ENCODE measurements at regions not wholly inside any gene's neighbourhood (a gene's known extent, or its start where the extent isn't known, plus 50 kb on each side); places are given as distances from the start of the nearest gene placed in this dataset.
"Not testable (repeated sequence)": the region's sequence is repeated elsewhere in the genome, so short reads cannot be mapped to it uniquely, and the experiment has no call there.

DNA sequence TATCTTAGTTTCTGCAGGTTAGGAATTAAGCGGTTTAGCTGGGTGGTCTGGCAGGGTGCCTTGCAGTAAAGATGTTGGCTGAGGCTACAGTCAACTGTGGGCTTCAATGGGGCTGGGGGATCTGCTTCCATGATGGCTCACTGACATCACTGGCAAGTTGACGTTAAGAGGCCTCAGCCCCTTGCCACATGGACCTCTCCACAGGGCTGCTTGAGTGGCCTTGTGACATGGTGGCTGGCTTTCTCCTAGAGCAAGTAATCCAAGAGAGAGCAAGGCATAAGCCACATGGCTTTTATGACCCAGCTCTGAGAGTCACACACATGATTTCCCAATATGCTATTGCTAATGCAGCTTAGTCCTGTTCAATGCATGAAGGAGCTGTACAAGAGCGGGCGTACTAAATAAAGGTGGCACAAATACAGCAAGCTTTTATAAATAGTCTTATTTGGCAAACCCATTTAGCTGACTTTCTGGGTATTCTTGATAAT lies 109.1 kb downstream of the SEPTIN7 start:
- no peak for DNase-seq (ENCODE audit: low read depth in 2 of 2)

DNA sequence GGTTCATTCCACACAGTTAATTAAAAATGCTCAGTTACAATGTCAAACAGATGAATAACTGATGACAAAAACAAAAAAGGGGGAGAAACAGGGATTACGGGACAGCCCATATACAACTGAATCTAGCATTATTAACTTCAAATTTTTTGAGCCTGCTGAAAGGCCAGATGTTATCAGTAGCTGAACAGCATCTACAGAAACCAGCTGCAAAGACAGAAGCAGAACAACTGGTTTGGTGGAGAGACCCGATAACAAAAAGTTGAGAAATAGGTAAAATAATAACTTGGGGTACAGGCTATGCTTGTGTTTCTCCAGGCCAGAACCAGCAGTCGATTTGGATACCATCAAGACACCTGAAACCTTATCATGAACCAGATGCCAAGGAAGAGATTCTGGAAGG lies 109.8 kb downstream of the SEPTIN7 start:
- DNase-seq (ENCODE audit: low read depth in 2 of 2), result not testable (repeated sequence)

DNA sequence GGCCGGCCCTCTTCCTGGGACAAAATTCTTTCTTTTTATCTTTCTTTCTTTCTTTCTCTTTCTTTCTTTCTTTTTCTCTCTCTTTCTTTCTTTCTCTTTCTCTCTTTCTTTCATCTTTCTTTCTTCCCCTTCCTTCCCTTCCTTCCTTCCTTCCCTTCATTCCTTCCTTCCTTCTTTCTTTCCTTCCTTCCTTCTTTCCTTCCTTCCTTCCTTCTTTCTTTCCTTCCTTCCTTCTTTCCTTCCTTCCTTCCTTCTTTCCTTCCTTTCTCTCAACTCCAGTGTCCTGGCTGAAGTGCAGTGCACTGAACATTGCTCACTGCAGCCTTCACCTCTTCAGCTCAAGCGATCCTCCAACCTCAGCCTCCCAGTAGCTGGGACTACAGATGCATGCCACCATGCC lies 112.5 kb downstream of the SEPTIN7 start:
- DNase-seq (ENCODE audit: low read depth in 2 of 2), result not testable (repeated sequence)

DNA sequence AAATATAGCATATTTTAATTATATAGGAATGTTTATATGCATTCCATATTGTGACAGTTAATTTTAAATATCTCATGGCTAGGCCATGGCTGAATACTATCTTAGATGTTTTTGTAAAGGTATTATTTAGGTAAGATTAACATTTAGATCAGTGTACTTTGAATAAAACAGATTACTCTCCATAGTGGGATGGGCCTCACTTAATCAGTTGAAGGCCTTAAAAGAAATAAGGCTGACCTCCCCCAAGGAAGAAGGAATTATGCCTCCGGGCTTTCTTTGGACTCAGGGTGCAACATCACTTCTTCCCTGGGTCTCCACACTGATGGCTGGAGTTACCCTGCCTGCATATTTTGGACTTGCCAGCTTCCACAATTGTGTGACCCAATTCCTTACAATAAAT lies 113.4 kb downstream of the SEPTIN7 start:
- not testable (repeated sequence) for DNase-seq (ENCODE audit: low read depth in 2 of 2)

DNA sequence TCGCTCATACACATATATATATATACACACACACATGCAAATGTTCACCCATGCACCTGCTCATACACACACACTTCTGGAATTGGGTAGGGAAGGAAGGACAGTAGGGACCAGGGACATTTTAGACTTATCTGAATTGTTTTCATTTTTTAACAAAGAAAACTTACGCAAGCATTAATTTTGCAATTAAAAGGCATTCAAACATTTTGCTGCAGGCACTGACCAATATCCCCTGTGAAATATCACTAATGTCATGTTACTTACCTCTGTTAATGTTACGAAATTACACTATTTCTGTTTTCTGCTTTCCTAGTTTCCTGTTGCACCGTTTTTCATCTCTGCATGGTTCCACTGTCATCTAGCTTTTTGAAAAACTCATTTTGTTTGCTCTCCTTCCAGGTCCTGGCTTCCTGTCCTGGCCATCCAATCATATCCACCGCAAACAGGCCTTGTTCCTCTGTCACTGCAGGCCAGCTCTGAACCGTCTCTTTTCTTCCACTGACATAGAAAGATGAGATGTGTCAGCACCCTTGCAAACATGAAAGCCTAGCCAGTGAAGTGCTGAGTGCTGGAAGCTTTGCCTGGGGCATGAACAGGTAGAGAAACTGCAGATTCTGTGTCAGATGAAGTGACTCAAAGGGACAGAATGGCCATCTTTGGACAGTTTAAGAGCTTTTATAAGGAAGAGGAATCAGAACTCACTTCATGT lies 114.5 kb downstream of the SEPTIN7 start:
- not testable (repeated sequence) for DNase-seq (ENCODE audit: low read depth in 2 of 2)

DNA sequence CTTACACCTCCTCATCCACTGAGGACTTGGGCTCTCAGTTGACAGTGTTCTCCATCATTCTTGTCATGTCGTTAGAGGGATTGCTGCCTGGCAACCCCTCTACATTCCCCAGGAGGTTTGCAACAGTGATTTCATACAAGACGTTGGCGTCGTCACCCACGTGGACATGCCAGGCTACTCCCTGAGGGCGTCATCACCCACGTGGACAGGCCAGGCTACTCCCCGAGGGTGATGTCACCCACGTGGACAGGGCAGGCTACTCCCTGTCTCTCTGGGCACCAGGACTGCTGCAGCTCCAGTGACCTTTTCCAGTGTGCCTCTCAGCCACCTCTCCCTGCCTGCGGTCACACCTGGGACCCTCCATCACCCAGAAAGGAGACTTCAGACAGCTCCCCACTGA lies 117.4 kb downstream of the SEPTIN7 start:
- not testable (repeated sequence) for DNase-seq (ENCODE audit: low read depth in 2 of 2)

DNA sequence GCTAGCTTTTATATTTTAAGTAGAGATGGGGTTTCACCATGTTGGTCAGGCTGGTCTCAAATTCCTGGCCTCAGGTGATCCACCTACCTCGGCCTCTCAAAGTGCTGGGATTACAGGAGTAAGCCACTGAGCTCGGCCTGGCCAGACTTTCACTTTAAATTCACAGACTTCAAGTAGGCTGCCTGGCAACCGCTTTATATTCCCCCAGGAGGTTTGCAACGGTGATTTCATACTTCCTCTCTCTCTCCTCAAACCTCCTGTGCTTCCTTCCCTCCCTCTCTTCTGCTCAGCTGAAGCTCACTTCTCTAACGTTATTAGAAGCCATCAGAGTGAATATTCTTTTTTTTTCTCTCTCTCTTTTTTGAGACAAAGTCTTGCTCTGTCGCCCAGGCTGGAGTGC lies 118.8 kb downstream of the SEPTIN7 start:
- peak in 1 of 2 experiments; percentile 8 for DNase-seq (ENCODE audit: low read depth in 2 of 2)

DNA sequence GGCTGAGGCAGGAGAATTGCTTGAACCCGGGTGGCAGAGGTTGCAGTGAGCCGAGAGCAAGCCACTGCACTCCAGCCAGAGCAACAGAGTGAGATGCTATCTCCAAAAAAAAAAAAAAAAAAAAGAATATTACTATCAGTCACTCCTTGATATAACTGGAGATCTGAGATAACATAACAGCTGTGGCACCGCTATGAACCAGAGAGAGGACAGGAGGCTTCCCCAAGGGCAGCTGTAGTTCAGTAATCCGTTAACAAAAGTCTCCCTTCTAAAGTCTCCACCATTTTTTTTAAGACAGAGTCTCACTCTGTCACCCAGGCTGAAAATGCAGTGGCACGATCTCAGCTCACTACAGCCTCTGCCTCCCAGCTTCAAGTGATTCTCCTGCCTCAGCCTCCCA lies 120.5 kb downstream of the SEPTIN7 start:
- not testable (repeated sequence) for DNase-seq (ENCODE audit: low read depth in 2 of 2)

DNA sequence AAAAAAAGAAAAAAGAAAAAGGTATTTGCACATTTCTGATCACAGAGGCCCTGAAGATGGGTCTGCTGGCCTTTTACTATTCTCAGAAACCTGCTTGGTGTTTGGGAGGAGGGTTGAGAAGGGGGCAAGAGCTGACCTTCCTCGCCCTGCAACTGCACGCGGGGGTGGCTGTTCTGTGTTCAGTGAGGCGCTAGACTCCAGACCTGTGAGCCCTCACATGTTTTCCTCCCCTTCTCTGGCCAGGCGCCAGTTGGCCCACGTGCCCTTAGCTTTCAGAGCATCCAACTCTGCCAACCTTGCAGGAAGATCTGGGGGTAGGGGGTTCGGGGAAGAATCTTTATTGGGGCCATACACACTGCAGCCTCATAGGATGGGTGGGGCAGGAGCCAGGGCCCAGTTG lies 123.8 kb downstream of the SEPTIN7 start:
- DNase-seq (ENCODE audit: low read depth in 2 of 2), result not testable (repeated sequence)

DNA sequence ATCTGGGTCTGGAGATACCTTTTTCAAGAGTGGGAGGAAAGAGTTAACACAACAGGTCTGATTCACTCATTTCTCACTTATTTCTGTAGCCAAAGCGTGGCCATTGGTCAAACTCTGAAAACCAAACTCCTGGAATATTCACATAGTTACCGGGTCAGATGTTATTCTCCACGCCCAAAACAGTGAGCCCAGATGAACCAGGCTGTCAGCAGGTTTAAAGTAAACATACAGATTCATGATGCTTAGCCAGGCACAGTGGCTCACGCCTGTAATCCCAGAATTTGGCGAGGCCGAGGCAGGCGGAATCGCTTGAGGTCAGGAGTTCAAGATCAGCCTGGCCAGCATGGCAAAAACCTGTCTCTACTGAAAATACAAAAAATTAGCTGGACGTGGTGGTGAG lies 126.1 kb downstream of the SEPTIN7 start:
- not testable (repeated sequence) for DNase-seq (ENCODE audit: low read depth in 2 of 2)

DNA sequence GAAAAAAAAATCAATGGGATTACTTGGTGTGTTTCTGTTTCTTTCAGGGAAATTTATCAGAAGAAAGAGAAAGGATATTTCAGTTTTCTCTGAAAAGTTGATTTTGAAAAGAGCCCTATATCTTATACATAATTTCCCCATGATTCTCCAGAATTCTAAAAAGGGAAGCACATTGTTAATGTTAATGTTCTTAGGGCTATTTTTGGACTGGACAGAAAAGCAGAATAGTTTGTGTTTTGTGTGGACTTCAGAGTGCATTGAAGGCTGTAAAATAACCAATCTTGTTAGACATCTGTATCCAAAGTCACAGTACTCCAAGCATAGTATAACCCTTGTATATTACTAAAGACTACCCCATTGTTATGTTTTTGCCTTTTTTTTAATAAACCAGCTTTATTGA lies 130.3 kb downstream of the SEPTIN7 start:
- DNase-seq (ENCODE audit: low read depth in 2 of 2), result not testable (repeated sequence)

DNA sequence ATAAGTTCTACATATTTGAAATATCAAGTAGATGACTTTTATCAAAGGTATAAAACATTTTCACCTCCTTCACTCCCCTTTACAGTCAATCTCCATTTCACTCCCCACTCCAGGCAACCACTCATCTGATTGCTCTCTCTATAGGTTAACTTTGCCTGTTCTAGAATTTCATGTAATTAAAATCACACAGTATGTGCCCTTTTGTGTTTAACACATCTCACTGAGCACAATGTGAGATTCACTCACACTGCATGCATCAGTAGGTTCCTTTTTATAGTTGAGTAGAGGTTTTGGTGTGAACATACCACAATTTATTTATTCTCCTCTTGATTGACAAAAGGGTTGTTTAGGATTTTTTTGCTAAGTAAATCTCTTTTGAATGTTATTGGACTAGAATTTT lies 130.7 kb downstream of the SEPTIN7 start:
- DNase-seq (ENCODE audit: low read depth in 2 of 2), result not testable (repeated sequence)

DNA sequence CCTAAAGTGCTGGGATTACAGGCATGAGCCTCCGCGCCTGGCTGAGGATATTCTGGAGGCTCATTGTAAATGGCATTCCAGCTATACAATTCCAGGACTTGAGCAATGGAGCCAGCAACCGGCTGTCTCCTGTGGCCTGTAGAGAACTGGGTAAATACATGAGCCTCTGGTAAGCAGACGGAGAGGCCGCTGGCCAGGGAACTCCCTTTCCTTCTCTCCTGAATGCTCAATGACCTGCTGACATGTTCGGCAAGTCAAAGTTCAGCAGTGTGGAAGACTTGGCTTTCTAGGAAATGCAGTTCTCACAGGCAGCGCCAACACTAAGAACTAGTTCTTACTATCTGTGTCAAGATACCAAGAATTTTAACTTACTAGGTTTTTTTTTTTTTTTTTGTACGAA lies 139.8 kb downstream of the SEPTIN7 start:
- not testable (repeated sequence) for DNase-seq (ENCODE audit: low read depth in 2 of 2)

DNA sequence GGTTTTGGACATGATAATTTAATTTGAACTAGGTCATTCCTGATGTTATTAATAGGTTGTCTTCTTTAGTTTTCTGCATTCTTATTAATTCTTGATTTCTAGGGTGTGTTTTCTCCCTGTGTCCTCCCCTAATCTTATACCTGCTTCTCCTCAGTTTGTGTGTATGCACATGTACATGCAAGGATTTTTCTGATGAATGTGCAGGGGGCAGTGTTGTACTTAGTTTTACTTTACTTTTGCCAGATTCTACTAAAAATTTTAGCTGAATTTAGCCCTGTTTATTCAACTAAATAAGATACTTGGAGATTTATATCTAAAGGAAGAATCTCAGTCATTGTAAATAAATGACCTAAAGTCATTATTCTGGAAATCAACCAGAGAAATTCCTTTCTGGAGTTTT lies 144.8 kb downstream of the SEPTIN7 start:
- DNase-seq (ENCODE audit: low read depth in 2 of 2), result not testable (repeated sequence)

DNA sequence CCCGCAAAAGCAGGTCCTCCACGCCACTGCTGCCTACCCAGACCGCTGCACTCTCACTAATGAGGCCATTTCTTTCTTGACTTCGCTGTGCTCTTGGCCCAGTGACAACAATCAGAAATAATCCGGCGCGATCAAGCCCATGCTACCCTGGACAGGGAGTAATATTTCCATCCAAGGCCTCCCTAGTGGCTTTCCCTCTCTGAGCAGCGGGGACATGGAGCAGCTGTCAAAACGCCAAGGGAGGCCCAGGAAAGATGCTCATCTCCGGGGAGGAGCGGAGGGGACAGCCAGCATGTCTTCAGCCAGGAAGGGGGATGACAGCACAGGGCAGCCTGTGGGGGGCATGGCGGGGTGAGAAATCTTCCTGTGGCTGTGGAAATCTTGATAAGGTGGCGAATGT lies 154.9 kb downstream of the SEPTIN7 start:
- not testable (repeated sequence) for DNase-seq (ENCODE audit: low read depth in 2 of 2)

DNA sequence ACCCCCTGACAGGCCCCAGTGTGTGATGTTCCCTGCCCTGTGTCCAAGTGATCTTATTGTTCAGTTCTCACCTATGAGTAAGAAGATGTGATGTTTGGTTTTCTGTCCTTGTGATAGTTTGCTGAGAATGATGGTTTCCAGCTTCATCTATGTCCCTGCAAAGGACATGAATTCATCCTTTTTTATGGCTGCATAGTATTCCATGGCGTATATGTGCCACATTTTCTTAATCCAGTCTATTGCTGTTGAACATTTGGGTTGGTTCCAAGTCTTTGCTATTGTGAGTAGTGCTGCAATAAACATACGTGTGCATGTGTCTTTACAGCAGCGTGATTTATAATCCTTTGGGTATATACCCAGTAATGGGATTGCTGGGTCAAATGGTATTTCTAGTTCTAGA lies 156.1 kb downstream of the SEPTIN7 start:
- DNase-seq (ENCODE audit: low read depth in 2 of 2), result not testable (repeated sequence)

DNA sequence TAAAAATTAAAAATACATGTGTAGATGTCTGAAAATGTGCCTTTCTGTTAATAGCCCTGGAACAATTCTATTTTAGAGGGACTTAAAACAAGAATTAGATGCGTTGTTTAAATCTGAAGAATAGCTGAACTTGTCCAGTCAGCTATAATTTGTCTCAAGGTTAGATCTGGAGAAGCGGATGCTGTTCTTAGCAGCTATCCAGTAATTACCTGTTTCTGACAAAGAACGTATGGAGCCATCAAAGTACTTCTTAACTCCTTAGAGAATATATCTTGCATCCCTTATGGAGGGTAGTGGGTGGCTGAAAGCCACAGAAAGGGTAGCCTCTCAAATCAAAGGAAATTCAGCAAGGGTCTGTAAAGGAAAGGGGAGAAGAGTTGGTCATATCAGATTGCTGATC lies 160.4 kb downstream of the SEPTIN7 start:
- not testable (repeated sequence) for DNase-seq (ENCODE audit: low read depth in 2 of 2)

DNA sequence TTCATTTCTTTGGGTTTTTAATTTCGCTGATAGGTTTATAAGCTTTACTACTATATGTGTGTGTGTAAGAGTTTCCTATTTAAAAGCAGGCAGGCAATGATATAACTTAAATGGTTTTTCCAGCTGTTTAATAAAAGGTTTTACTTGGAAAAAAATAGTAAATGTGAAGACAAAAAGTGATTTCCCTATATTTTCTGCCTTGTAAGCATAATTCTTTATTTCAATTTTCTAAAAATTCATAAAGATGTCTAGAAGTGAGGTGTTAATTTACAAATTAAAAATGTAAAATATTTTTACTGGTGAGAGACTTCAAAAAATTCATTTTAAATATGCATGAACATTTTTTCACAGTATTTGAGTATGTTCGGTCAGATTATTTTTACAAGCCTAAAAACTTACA lies 161.8 kb downstream of the SEPTIN7 start:
- not testable (repeated sequence) for DNase-seq (ENCODE audit: low read depth in 2 of 2)

DNA sequence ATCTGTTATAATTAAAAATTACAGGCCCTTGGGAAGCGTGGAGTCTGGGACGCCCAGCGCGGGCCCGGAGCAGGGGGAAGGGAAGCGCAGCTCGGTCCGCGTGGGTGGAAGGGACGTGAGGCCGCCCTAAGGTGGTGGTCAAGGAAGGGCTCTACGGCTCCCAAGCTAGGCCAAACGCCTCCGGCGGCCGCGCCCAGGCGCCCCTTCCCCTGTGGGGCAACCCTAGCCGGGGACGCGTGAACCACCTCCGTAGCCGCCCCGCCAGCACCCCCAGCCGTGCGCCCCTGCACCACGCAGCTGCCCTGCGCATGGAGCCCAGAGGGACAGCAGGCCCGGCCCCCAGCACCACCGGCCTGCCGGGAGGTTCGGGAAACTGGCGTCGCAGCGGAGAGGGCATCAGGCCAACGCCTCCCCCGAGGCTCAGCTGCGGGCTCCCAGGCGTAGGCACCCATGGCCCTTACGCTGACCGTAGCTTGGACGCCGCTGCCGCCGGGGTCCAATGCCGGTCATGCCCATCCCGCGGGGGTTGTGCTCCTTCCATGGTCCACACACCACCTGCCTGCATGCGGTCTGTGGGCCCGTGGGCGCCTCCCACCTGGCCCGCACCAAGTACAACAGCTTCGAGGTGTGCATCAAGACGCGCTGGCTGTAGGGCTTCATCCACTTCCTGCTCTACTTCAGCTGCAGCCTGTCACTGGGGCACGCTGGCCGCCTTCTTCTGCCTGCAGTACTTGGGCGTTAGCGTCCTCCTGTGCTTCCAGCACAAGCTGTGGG lies 166.7 kb downstream of the SEPTIN7 start:
- DNase-seq (ENCODE audit: low read depth in 2 of 2), result no peak

DNA sequence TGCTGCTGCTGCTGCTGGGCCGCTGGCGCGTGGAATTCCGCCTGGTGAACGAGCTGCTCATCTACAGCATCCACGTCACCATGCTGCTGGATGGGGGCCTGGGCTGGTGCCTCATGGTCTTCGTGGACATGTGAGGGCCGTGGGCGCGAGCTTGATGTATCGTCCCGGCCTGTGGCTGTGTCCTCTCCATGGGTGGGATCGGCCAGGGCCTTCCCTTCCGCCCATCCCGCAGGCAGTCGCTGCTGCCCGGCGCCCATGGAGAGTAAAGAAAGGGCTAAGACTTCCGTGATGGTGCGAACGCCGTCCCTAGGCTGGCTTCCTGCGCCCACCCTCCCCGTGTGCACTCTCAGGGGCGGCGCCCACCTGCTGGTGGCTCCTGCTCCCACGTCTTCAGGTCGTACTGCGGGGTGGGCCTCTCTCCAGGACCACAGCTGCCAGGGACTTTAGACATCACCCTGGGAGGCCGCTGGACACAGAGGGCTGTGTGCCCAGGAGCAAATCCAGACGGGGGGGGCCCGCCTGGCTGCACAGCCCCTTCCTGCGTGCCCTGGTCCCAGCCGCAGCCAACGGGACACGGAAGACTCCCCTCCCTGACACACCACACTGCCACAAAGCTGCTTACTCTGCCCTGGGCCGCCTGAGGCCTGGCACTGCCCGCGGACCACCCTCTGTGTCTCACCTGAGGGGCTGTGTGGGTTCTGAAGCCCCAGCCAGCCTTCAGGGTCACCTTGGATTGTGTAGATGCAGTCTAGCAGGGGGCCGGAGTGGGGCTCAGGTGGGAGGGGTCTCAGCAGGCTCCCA lies 167.5 kb downstream of the SEPTIN7 start:
- no peak for DNase-seq (ENCODE audit: low read depth in 2 of 2)

DNA sequence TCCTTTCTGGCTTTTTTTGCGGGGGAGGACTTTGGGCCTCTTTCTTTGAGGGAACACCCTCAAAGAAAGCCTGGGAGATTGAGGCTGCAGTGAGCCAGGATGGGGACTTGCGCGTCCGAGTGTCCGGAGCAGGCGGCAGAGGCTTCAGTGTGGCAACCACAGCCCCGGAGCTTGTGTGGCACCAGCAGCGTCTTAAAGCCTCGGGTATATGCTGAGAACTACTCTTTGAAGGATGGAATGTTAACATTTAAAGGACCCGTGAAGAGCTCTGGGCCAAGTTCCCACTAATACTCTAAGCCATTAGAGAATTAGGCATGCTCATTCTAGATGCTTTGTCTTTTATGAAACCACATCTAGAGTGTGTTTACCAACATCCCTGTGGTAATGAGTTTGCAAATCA lies 168.2 kb downstream of the SEPTIN7 start:
- no peak for DNase-seq (ENCODE audit: low read depth in 2 of 2)

DNA sequence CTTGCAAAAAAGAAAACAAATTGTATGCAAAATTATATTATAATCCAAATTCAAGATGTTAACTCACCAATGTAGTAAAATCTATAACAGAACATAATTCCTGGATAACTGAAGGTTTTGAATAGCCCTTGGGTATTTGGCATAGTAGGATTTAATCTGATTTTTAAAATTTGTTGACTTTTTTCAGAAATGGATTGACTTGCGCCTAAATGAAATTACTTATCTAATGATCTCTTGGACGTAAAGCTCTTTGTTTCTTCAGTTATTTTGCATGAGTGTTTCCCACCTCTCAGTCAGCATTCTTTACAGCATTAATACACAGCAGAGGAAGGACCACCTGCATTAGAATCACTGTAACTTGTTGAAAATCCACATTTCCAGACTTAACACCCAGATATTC lies 169.6 kb downstream of the SEPTIN7 start:
- no peak for DNase-seq (ENCODE audit: low read depth in 2 of 2)

Measured in fibroblast of skin of left biceps (primary cell).